Central memory CD8-positive, alpha-beta T cell (primary cell): ENCODE measurements at regions not wholly inside any gene's neighbourhood (a gene's known extent, or its start where the extent isn't known, plus 50 kb on each side); places are given as distances from the start of the nearest gene placed in this dataset.

Source experiments
- ATAC-seq: fragments of 150-1000 bp; cut with Tn5 transposase; replicated peaks from 2 replicates; pipeline ENCODE4 v1.10.0; 2022; ENCODE audit warnings: mild to moderate bottlenecking, moderate FRiP score, moderate number of reproducible peaks; ENCODE audit not compliant: poor library complexity, severe bottlenecking; ENCODE audit errors: extremely low read depth
- DNase-seq, 2 donors: peaks; one replicate each; pipeline ENCODE4 v3.0.0; 2021; ENCODE audit warnings: low spot score in 2 of 2
- H3K27ac Mint-ChIP-seq: one replicate; pipeline ENCODE4 v1.8.0; 2022; ENCODE audit warnings: low read depth, mild to moderate bottlenecking, moderate library complexity, mixed read lengths
- H3K27me3 Mint-ChIP-seq: one replicate; pipeline ENCODE4 v1.8.0; 2022; ENCODE audit warnings: mixed read lengths
- H3K36me3 Mint-ChIP-seq: one replicate; pipeline ENCODE4 v1.8.0; 2022; ENCODE audit warnings: mild to moderate bottlenecking, moderate library complexity, mixed read lengths; ENCODE audit not compliant: insufficient read depth
- H3K4me1 Mint-ChIP-seq: one replicate; pipeline ENCODE4 v1.8.0; 2022; ENCODE audit warnings: mixed read lengths
- H3K4me3 Mint-ChIP-seq: one replicate; pipeline ENCODE4 v1.8.0; 2022; ENCODE audit warnings: mild to moderate bottlenecking, moderate library complexity, mixed read lengths
- H3K9me3 Mint-ChIP-seq: one replicate; pipeline ENCODE4 v1.8.0; 2022; ENCODE audit warnings: mixed read lengths

- no peak overlapping the region for H3K27ac Mint-ChIP-seq
- no peak overlapping the region for H3K4me3 Mint-ChIP-seq
- no peak for ATAC-seq
- DNase-seq = no peak
- no peaks in the 10 kb centered on the region for H3K36me3 Mint-ChIP-seq
- no peaks in the 10 kb centered on the region for H3K9me3 Mint-ChIP-seq
- no peaks in the 10 kb centered on the region for H3K4me1 Mint-ChIP-seq
- peaks cover 79% of the 10 kb centered on the region for H3K27me3 Mint-ChIP-seq
Observed at GRCh38 chr17:73797594-73798110, 153.4 kb upstream of the SDK2 start.

GRCh38 chr17:73798111-73798748, 154.0 kb upstream of the SDK2 start:
- Mint-ChIP-seq H3K27me3 (peaks cover 79% of the 10 kb centered on the region), H3K4me1 (no peaks in the 10 kb centered on the region), H3K9me3 (no peaks in the 10 kb centered on the region), H3K27ac (no peak overlapping the region), H3K36me3 (no peaks in the 10 kb centered on the region), H3K4me3 (no peak overlapping the region)
- ATAC-seq (no peak), DNase-seq (no peak)

GRCh38 chr17:73799096-73799495, 154.9 kb upstream of the SDK2 start:
- Mint-ChIP-seq H3K36me3 (no peaks in the 10 kb centered on the region), H3K9me3 (no peaks in the 10 kb centered on the region), H3K4me3 (no peak overlapping the region), H3K4me1 (no peaks in the 10 kb centered on the region), H3K27me3 (peaks cover 75% of the 10 kb centered on the region), H3K27ac (no peak overlapping the region)
- no peak for ATAC-seq
- no peak for DNase-seq

GRCh38 chr17:73799781-73800627, 155.8 kb upstream of the SDK2 start:
- peaks cover 75% of the 10 kb centered on the region for H3K27me3 Mint-ChIP-seq
- no peak overlapping the region for H3K4me3 Mint-ChIP-seq
- no peaks in the 10 kb centered on the region for H3K36me3 Mint-ChIP-seq
- ATAC-seq (no peak), DNase-seq (no peak)
- no peak overlapping the region for H3K27ac Mint-ChIP-seq
- H3K9me3 Mint-ChIP-seq = no peaks in the 10 kb centered on the region
- no peaks in the 10 kb centered on the region for H3K4me1 Mint-ChIP-seq

GRCh38 chr17:73800893-73801292, 156.6 kb upstream of the SDK2 start:
- Mint-ChIP-seq H3K27me3 (peaks cover 84% of the 10 kb centered on the region), H3K4me3 (no peak overlapping the region), H3K27ac (no peak overlapping the region), H3K4me1 (no peaks in the 10 kb centered on the region), H3K9me3 (peaks cover 5% of the 10 kb centered on the region), H3K36me3 (no peaks in the 10 kb centered on the region)
- DNase-seq (no peak), ATAC-seq (no peak)

GRCh38 chr17:73801455-73802100, 157.3 kb upstream of the SDK2 start:
- Mint-ChIP-seq H3K36me3 (no peaks in the 10 kb centered on the region), H3K9me3 (peaks cover 6% of the 10 kb centered on the region), H3K4me1 (no peaks in the 10 kb centered on the region), H3K27ac (no peak overlapping the region), H3K27me3 (peaks cover 87% of the 10 kb centered on the region), H3K4me3 (no peak overlapping the region)
- DNase-seq = no peak
- no peak for ATAC-seq

- peaks cover 87% of the 10 kb centered on the region for H3K27me3 Mint-ChIP-seq
Observed at GRCh38 chr17:73802314-73802713, 158.1 kb upstream of the SDK2 start.

GRCh38 chr17:73802871-73803270, 158.6 kb upstream of the SDK2 start:
- H3K36me3 Mint-ChIP-seq = no peaks in the 10 kb centered on the region
- no peak for DNase-seq
- no peak for ATAC-seq
- peaks cover 6% of the 10 kb centered on the region for H3K9me3 Mint-ChIP-seq
- H3K4me1 Mint-ChIP-seq = no peaks in the 10 kb centered on the region
- H3K4me3 Mint-ChIP-seq = no peak overlapping the region
- H3K27me3 Mint-ChIP-seq = peaks cover 92% of the 10 kb centered on the region
- no peak overlapping the region for H3K27ac Mint-ChIP-seq

More at GRCh38 chr17:73802314-73802713, 158.1 kb upstream of the SDK2 start:
- no peak overlapping the region for H3K27ac Mint-ChIP-seq
- ATAC-seq (no peak), DNase-seq (no peak)
- H3K9me3 Mint-ChIP-seq = peaks cover 6% of the 10 kb centered on the region
- H3K36me3 Mint-ChIP-seq = no peaks in the 10 kb centered on the region
- H3K4me1 Mint-ChIP-seq = no peaks in the 10 kb centered on the region
- no peak overlapping the region for H3K4me3 Mint-ChIP-seq

GRCh38 chr17:73803964-73804435, 159.8 kb upstream of the SDK2 start:
- no peak overlapping the region for H3K27ac Mint-ChIP-seq
- no peaks in the 10 kb centered on the region for H3K4me1 Mint-ChIP-seq
- DNase-seq (no peak), ATAC-seq (no peak)
- peaks cover 6% of the 10 kb centered on the region for H3K9me3 Mint-ChIP-seq
- no peak overlapping the region for H3K4me3 Mint-ChIP-seq
- peaks cover 87% of the 10 kb centered on the region for H3K27me3 Mint-ChIP-seq
- H3K36me3 Mint-ChIP-seq = no peaks in the 10 kb centered on the region

- no peaks in the 10 kb centered on the region for H3K36me3 Mint-ChIP-seq
- no peak overlapping the region for H3K4me3 Mint-ChIP-seq
- peaks cover 6% of the 10 kb centered on the region for H3K9me3 Mint-ChIP-seq
- no peak overlapping the region for H3K27ac Mint-ChIP-seq
- no peak for ATAC-seq
- no peak for DNase-seq
- peaks cover 60% of the 10 kb centered on the region for H3K27me3 Mint-ChIP-seq
- H3K4me1 Mint-ChIP-seq = no peaks in the 10 kb centered on the region
Observed at GRCh38 chr17:73806768-73807167, 162.5 kb upstream of the SDK2 start.

- Mint-ChIP-seq H3K36me3 (no peaks in the 10 kb centered on the region), H3K9me3 (no peaks in the 10 kb centered on the region), H3K27ac (no peak overlapping the region), H3K4me1 (no peaks in the 10 kb centered on the region), H3K4me3 (no peak overlapping the region), H3K27me3 (peaks cover 3% of the 10 kb centered on the region)
- ATAC-seq (no peak), DNase-seq (no peak)
Observed at GRCh38 chr17:73813201-73813600, 169.0 kb upstream of the SDK2 start.

GRCh38 chr17:73814075-73814474, 169.8 kb upstream of the SDK2 start:
- no peak for ATAC-seq

More at GRCh38 chr17:73814075-73814474, 169.8 kb upstream of the SDK2 start:
- no peaks in the 10 kb centered on the region for H3K9me3 Mint-ChIP-seq
- DNase-seq = no peak
- no peak overlapping the region for H3K27ac Mint-ChIP-seq
- H3K36me3 Mint-ChIP-seq = no peaks in the 10 kb centered on the region
- no peak overlapping the region for H3K4me3 Mint-ChIP-seq
- no peaks in the 10 kb centered on the region for H3K27me3 Mint-ChIP-seq
- H3K4me1 Mint-ChIP-seq = no peaks in the 10 kb centered on the region
